AG08396 (cell line): ENCODE measurements at regions not wholly inside any gene's neighbourhood (a gene's known extent, or its start where the extent isn't known, plus 50 kb on each side); places are given as distances from the start of the nearest gene placed in this dataset.
"Not testable (repeated sequence)": the region's sequence is repeated elsewhere in the genome, so short reads cannot be mapped to it uniquely, and the experiment has no call there.

ENCODE experiments used
- DNase-seq: peaks from one replicate; pipeline ENCODE4 v3.0.0; 2012; ENCODE audit warnings: low spot score, mixed read lengths

DNA sequence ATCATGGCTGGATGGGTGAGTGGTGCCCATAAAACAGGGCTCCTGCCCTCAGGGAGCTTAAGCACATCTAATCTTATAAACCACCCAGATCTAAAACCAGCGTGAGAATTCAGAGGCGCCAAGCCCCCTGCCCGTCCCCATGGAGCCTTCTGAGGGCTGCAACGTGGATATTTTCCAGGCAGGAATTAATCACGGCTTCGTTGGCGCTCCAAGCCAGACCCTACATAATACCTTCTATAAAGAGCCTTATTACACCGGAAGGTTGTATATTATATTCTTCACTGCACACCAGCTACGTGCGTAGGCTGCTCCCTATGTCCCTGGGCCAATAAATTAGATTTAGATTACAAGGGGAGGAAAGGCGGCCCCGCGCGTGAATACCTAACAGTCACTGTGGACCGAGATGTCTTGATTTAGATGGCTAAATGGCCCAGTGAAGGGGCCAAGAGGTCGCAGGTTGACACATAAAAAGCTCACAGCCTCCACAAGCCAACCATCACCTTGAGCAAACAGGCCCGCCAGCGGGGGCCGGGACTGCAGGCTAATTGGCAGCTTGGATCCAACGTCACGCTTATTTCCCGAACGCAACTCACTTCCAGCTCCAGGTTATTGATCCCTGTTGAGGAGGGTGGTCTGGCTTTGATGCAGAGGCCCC, 64.7 kb upstream of the APCDD1L start:
- no peak for DNase-seq

DNA sequence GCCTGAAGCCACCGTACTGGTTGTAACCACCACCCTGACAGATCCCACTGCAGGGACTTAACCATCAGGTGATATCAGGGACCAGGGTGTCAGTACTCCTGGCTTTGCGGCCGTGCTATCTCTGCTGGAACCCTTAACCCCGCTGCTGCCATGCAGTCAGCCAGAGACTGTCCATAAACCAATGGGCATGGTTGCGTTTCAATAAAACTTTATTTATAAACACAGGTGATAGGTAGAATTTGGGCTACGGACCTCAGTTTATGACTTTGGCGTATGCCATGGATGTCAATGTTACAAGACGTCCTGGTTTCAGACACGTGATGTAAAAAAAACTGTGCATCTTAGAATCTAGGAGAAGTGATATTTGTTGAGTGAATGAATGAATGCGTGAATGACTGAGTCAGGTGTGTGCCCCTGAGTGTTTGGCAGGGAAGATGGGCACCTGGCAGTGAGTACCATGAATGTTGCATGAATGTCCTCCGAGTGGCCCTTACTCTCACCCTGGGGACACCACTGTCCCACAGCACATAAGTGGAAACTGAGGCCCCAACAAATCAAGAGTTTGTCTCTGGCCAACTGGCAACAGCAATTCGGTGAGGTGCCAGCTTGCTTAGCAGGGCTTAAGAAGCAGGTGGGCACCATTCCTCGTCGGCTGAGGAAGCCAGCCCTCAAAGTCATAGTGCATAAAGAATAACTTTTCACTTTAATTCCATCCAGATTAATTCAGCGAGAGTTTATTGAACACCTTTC, 64.0 kb upstream of the APCDD1L start:
- no peak for DNase-seq

DNA sequence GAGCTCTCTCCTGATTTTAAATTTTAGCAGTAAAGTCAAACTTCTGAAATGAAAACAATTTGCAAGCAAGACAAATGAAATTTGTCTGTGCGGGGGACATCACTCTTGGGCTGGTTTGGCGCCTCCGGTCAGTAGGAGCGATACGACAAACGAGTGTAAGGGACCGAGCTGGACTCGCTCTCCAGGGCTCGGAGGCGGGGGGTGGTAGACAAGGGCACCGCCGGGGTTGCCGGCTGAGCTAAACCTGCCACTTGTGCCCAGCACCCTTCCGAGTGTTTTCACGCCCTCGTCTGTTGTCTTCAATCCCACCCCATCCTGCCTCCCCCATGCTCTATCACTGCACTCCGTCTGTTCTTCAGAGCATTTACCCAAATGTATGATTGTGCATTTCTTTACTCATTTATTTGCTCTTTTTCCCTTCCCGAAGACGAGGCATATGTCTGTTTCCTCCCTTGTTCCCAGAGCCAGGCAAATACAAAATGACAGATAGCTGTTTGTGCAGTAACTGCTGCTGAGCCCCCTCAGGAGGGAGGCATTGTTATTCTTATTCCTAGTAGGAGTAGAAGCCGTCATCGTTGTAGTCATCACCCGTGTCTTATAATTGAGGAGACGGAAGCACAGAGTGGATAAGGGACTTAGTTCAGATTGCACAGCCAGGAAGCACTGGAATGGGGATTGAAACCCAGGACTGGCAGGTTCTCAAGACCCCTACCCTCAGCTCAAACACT, 62.8 kb upstream of the APCDD1L start:
- no peak for DNase-seq

DNA sequence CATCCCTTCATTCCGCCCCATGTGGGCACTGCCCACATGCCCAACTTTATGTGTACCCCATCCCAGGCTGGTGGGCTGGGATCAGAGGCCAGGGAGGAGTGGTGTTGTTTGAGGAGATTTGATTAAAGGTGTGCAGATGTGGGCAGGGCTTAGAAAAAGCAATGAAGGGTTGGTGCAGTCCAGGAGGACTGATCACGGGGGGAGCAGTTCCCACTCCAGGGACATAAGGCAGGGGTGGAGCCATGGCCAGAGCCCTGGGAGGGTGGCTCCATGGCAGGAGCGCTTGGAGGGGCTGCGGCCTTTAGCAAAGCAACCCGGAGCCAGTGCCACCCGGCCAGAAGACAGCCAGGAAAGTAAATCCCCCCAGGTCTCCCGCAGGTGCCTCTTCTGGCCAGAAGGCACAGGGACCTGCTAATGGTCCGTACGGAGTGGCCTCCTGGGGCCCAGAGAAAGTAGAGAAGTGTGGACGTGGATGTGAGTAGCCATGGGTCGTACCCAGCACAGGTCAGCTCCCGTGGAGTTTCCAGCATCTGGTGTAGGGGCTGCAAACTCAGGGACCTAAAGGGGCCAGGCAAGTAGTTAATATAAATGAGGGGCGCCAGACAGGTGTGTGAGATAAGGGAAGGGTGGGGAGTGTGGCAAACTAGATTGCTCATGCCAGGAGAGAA, 62.1 kb upstream of the APCDD1L start:
- DNase-seq = no peak

DNA sequence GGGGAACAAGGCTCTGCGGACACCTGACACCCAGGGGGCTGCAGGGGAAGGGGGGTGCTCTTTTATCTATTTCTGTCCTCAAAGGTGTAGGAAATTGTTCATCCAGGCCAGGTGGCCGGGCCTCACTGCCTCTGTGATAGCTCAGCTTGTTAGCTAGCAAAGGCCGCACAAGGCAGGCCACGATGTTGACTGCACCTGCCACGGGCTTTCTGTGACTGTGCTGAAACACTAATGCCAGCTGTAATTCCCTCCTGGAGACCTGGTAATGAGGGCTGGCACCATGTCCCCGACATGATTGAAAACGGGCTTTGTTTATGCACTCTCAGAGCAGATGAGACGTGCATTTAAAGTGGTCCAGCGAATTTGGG, 61.4 kb upstream of the APCDD1L start:
- no peak for DNase-seq

DNA sequence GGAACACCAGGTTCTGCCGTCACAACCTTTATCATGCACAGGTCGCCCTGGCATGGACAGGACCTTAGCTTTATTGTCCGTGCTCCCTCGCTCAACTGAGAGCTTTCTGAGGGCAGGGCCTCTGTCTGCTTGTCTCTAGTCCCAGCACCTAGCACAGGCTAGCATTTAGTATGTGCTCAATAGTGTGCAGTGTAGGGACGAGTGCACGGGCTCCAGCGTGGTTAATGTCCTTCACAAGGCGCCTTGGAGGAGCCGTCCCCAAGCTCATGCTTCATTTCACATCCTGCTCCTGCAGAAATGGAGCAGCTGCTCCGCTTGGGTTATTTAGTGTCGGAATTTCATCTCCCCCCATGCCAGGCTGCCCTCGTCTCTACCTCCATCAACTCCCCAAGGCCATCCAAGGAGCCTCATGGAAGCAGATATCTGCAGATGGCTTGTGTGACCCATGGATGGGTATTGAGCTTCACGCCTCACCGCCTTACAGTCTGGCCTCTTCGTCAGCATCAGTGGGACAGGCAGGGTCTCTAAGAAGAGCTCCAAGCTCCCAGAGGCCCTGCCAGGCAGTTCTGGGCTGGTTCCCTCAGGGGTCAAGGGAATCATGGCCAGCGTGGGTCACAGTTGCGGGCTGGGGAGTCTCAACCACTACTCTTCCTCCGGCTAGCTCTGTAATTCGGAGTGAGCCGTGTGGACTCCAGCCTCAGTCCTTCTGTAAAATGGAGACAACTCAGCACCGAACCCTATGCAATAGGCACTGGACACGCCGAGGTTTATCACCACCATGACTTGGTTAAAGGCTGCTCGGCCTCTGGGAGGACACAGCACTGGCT, 60.8 kb upstream of the APCDD1L start:
- no peak for DNase-seq

DNA sequence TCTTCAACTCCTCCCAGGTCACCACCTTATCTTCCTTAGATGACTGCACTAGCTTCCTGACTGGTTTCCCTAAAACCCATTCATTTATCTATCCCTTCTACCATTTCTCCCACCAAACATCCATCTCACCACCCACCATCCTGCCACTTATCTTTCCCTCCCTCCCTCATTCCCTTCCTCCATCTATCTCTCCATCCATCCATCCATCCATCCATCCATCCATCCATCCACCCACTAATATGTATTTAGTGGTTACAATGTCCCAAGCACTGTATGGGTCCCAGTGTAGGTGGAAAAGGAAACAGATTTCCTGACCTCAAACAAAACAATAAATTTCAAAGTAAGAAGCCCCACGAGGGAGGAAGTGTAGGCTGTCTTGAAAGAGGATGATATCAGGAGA, 59.3 kb upstream of the APCDD1L start:
- no peak for DNase-seq

DNA sequence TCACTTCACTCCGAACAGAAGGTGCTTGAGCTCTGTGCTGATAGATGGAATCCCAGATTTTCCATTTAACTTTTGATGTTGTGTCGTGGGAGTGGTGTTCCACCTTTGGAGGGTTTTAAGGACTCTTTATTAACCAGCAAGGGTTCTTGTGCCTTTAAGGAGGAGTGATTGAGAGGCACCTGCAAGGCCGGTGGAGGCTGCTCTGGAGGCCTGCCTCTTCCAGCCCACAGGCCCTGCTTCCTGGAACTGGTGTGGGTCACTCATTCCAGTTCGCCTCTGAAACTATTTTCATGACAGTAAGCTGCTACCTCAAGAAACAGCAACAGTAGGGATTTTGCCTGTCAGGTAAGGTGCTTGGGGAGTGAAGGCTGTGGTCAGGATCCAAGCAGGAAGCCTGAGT, 58.8 kb upstream of the APCDD1L start:
- no peak for DNase-seq

DNA sequence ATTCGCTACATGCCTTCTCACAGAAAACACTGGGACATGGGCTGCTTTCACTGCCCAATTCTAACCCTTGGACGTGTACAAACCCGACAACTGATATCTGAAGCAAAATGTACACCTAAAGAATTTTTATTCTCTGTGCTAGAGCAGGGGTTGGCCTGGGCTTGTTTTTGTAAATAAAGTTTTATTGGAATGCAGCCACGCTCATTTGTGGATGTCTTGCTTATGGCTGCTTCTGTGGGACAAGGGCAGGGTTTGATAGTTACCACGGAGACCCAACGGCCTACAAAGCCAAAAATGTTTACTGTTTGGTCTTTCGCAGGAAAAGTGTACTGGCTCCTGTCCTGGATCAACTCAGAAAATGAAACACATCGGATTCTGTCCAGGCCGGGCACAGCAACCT, 58.1 kb upstream of the APCDD1L start:
- DNase-seq = no peak

DNA sequence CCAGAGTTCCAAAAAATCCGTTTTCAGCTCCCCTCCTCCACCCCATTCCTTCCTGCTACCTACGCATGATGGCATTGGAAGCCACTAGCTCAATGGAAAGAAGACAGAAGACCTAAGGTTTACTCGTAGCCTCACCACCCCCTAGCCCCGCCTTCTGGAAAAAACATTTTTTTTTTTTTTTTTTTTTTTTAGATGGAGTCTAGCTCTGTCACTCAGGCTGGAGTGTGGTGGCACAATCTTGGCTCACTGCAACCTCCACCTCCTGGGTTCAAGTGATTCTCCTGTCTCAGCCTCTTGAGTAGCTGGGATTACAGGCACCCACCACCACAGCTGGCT, 57.2 kb upstream of the APCDD1L start:
- not testable (repeated sequence) for DNase-seq

DNA sequence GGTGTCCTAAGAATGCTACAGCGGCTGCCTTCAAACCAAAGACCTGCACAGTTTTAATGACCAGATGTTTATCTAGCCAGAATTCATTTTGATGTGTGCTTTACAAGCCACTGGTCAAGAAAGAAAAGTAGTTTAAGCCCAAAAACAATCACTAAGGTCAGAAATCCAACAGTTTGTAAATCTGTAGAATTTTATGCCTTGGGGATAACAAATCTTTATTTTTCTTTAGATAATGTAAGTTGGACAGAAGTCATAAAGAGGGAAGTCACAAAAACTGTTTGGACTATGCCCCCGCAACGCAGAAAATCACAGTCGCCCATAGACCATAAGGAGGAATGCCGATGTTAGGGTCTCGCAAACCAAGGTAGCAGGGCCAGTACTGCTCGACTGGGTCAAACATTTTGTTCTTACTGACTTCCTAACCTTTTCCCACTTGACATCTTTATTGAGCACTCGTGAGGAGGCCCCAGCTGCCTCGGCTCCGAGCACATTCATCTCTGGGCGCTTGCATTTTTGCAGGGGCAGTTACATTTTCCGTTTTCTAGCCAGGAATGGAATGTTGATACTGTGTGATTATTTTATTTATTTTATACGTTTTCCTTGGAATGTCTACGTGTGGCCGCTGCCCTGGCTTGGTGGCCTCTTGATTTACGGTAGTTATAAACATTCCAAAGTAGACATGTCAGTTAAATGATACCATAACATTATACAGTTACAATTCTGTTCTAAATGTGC, 56.7 kb upstream of the APCDD1L start:
- DNase-seq = peak; percentile 44

DNA sequence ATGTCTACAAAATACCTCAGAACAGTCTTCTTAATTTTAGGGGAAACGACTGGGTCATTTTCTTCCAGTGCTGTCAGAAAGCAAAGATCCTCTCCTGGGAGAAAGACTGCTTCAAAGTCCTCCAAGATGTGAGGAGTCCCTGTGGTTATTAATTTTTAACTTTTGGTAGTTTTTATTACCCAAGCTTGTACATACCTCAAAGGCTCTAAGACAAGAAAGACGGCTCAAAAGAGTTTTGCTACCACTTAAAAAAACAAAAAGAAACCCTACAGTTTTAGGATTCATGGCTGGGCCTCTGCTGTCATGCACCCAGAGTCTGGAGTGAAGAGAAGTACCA, 56.1 kb upstream of the APCDD1L start:
- DNase-seq = no peak

DNA sequence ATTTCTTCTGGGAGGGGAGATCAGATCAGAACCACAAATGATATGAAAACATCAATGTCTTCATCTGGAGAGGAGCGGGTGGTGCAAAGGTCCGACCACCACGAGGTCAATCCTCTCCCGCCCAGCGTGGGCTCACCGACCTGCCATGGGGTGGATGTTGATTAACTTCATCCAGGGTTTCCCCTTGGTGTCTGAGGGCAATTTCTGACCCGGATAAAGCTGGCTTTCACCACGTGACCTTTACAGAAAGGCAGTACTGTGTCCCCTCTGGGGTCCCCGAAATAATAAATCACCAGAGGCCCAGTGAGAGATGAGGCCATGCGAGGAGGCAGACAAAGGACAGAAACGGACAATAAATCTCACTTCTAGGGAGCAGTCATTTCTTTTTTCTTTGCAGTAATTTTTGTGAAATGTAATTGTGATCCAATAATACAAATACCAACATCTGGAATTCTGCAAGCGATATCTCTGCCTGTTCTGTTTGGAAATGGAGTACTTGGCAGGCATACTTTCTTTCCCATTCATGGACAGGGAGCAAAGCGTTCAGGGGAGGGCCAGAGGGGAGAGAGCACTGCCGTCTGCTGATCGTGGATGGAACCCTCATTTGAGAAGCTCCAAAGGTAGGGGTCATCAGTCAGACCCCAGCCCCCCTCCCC, 55.1 kb upstream of the APCDD1L start:
- peak; percentile 41 for DNase-seq

DNA sequence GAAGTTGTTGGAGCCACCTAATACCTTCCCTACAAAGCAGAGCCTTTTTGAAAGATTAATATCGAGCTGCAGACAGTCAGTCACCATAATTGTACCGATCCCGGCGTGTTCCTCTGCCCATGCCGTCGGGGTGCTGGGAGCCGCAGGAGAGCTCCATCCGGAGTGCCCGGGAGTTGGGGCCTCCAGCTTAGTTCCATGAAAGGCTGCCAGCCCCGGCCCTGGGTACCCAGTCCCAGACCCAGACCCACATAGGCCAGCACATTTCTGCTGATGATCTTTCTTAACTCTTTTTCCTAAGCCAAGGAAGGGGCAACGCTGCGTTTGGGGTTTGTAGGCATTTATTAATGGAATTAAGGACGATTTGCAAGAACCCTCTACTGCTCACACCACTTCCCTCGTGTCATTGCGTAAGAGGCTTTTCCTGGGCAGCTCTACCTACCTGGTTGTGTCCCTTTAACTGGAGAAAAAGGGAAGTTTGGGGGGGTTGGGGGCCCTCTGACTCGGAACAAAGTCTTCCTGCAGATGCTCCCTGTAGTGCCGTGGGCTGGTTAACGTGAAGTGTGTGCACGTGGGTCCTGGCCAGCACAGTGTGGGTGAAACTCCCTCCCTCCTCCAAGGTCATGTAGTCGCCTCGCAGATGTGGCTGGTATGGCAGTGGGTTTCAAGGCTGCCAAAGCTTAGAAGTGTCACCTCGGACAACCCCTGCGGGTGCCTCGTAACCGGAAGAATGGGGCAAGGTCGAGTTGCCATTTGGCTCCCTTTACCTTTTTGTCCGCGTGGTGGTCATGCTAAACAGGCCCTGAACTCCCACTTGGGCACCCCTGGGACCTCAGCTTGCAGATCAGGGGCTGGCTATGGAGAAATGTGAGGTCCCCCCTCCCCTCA, 54.3 kb upstream of the APCDD1L start:
- DNase-seq = no peak

DNA sequence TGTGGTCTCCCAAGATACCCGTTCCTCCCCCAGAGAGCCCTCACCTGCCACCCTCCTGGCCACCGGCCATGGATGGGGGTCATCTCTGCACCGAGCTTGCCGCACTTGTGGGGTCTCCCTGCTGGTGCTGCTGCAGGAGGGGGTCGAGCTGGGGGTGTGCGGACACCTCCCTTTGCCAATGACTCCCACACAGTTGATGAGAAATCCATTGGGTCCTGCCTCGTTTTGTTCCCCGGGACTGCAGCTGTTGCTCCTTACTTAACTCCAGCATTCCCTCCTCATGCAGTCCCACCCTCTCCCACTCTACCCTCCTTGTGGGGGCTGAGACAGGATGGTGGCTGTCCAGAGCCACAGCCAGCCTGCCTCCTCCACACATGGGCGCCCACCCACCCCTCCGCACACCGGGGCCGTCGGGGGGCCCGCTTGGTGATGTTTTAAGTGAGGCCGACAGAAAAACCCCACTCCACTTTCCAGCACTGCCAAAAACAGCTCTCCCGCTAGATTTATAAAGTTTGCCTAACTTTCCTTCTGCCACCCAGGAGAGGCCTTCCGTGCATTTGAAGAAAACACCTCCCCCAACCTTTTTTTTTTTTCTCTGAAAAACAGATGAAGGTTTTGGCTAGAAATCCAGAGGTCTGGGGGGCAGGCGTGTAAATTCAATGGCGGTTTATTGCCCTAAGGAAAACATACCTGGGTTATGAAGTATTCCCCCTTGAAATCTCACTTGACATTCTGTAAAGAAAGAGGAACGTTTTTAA, 53.5 kb upstream of the APCDD1L start:
- DNase-seq = no peak

DNA sequence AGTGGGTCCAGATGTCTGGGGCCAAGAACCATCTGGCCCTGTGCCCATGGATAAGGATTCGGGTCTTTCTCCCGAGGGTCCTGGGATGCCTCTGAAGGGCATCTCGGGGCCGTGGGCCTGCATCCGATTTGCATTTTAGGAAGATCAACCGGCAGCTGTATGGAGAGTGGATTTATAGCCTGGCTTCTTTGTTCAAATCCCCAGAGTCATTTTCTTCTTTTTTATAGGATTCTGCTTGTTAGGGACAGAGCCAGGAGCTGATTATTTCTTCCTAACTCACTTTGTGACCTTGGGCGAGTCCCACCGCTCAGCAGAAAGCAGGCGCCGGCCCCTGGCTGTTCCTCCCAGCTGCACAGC, 52.9 kb upstream of the APCDD1L start:
- no peak for DNase-seq

DNA sequence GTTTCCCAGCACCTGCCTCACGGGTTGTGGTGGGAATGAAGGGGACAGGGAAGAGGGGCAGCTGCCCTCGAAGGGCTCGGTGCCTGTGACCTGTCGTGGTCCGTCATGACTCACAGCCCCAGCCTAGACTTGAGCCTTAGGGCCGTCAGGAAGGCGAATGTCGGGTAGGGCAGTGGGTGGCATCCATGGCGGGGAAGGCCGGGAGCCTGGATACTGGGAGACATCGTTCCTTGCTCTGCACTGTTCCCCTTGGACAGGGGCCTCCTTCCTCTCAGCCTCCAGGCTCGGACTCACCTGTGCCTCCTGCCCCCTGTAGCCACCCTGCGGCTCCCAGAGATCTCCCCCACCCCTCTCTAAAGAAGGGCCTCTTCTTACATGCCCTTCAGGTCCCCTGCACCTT, 52.2 kb upstream of the APCDD1L start:
- DNase-seq = no peak

DNA sequence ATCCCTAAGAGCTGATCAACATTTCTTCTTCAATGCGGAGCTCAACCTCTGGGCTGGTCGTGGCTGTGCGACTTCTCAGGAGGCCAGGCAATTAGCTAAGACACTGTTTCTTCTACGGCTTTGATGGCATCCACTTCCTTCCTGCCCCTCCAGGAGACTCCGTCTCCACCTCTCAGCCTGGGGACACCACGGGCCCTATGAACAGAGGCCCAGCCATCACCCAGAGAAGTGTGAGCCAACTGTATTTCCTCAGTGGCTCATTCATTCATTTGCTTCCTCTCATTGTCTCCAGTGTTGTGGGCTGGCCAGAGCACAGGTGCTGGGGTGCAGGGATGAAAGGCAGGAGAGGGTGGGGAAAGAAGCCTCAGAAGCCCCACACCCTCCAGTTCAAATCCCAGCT, 51.8 kb upstream of the APCDD1L start:
- no peak for DNase-seq

DNA sequence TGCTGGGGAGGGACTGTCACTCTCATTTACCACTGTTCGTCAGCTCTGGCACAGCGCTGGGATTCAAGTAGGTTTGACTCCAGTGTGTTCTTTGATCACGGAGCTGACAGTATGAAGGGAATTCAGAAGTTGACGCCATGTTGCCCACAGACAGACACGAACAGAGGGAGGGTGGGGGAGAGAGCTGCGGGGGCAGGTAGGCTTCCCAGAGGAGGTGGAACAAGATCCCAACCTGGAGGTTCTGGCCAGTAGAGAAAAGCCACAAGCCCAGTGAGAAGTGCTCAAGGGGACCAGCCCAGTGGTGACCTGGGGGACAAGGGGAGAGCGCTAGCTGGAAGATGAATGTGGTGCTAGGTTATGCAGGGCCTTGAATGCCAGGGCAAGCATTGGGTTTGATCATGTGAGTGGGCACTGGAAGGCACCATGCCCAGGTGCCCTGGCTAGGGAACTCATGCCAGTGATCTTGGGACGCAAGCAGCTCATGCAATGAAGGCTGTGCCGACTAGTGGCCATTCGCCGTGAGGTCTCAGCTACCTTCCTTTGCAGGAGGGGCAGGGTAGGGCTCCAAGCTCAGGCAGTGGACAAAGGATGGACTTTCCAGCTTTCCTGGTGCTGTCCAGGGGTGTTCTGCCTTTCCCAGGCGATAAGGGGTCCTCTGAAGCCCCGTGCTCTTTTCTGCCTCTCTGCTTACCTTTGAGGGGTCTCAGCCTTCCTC, 50.4 kb upstream of the APCDD1L start:
- DNase-seq = no peak
